Adrenal gland (tissue), 5 donors: ENCODE measurements at regions not wholly inside any gene's neighbourhood (a gene's known extent, or its start where the extent isn't known, plus 50 kb on each side); places are given as distances from the start of the nearest gene placed in this dataset.

ENCODE experiments used
- POLR2A ChIP-seq, 2 donors: fragments of 450-650 bp; IDR thresholded peaks; one replicate each; pipeline ENCODE4 v1.6.1; 2017; ENCODE audit warnings: antibody characterized with exemption in 2 of 2, mild to moderate bottlenecking in 2 of 2, moderate library complexity in 1 of 2
- TF ChIP-seq, protein P1 (sequence below), 6 experiments: fragments of 450-650 bp in 4 of 6; fragments of 200-600 bp in 2 of 6; sonication (generic) in 1 of 6; IDR thresholded peaks; 1 replicate in 5 of 6; 2 replicates in 1 of 6; pipeline versions ENCODE4 v1.5.1 to v1.8.0; 2016 to 2021; ENCODE audit warnings: antibody characterized with exemption in 6 of 6, mild to moderate bottlenecking in 2 of 6, moderate library complexity in 1 of 6
- donor health status: DM: no; HTN: no; CAD: no.

DNA sequence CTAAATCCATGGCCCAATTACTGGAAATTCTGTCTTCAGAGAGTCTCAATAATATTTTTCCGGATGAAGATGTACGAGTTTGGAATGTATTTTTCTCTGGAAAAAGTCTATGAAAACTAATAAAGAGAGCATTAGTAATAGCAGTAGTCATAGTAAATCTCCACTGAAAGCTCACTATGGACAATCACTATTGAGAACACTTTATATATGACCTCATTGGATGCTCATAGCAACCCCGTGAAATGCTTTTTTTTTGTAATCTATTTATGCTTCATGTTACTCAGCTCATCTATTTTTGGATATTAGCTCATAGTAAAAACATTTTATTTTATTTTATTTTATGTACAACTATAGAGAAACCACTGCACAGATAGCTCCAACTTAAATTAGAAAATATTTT, 94.3 kb upstream of the MYO3A start:
- TF ChIP-seq, protein P1, sequence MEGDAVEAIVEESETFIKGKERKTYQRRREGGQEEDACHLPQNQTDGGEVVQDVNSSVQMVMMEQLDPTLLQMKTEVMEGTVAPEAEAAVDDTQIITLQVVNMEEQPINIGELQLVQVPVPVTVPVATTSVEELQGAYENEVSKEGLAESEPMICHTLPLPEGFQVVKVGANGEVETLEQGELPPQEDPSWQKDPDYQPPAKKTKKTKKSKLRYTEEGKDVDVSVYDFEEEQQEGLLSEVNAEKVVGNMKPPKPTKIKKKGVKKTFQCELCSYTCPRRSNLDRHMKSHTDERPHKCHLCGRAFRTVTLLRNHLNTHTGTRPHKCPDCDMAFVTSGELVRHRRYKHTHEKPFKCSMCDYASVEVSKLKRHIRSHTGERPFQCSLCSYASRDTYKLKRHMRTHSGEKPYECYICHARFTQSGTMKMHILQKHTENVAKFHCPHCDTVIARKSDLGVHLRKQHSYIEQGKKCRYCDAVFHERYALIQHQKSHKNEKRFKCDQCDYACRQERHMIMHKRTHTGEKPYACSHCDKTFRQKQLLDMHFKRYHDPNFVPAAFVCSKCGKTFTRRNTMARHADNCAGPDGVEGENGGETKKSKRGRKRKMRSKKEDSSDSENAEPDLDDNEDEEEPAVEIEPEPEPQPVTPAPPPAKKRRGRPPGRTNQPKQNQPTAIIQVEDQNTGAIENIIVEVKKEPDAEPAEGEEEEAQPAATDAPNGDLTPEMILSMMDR (IDR thresholded peaks at IDR 0.05): no peak
- no peak for TF ChIP-seq POLR2A (IDR thresholded peaks at IDR 0.05)
